Adrenal gland (tissue), 9 donors: ENCODE measurements at regions not wholly inside any gene's neighbourhood (a gene's known extent, or its start where the extent isn't known, plus 50 kb on each side); places are given as distances from the start of the nearest gene placed in this dataset.

ENCODE experiments used
- DNase-seq, 7 donors: peaks; one replicate each; pipeline ENCODE4 v3.0.0-alpha.2; 2019 to 2020
- H3K27ac ChIP-seq, 5 donors: fragments of 200-600 bp; sonication (generic) in 4 of 5; 1 replicate in 3 of 5; 2 replicates in 2 of 5; pipeline versions ENCODE4 v1.5.1 to v1.8.0; 2016 to 2020; ENCODE audit warnings: mild to moderate bottlenecking in 1 of 5
- H3K27me3 ChIP-seq: fragments of 200-600 bp; 2 replicates; pipeline ENCODE4 v1.8.0; 2021
- H3K36me3 ChIP-seq, 2 donors: fragments of 200-600 bp; replicated peaks in 1 of 2; 1 replicate in 1 of 2; 2 replicates in 1 of 2; pipeline versions ENCODE4 v1.5.1 to v1.8.0; 2018 to 2022
- H3K4me1 ChIP-seq, 2 donors: fragments of 200-600 bp; replicated peaks in 1 of 2; 1 replicate in 1 of 2; 2 replicates in 1 of 2; pipeline versions ENCODE4 v1.5.1 to v1.8.0; 2018 to 2021
- H3K4me3 ChIP-seq, 4 donors: fragments of 200-600 bp; sonication (generic) in 3 of 4; one replicate each; pipeline ENCODE4 v1.5.1; 2016 to 2018
- H3K9me3 ChIP-seq, 3 donors: fragments of 200-600 bp; sonication (generic) in 1 of 3; replicated peaks in 1 of 3; 1 replicate in 2 of 3; 2 replicates in 1 of 3; pipeline versions ENCODE4 v1.5.1 to v1.8.0; 2016 to 2021
- POLR2A ChIP-seq, 2 donors: fragments of 450-650 bp; IDR thresholded peaks; one replicate each; pipeline ENCODE4 v1.6.1; 2017; ENCODE audit warnings: antibody characterized with exemption in 2 of 2, mild to moderate bottlenecking in 2 of 2, moderate library complexity in 1 of 2
- WGBS, 4 donors: extraction: QIAGEN DNeasy Blood & Tissue Kit in 2 of 4; methylation state at CpG; one replicate each; pipeline versions ENCODE4 v1.1.5 to v1.1.7; 2013 to 2017; 5-methylcytosine and 5-hydroxymethylcytosine counted together
- intact Hi-C, 2 donors: fragments of 100-400 bp; cut with DNase I; formaldehyde crosslinking; loops; one replicate each; pipeline versions ENCODE4 v1.14.1 to v1.15.0; 2022 to 2023
- TF ChIP-seq, protein P1 (sequence below), 6 experiments: fragments of 450-650 bp in 4 of 6; fragments of 200-600 bp in 2 of 6; sonication (generic) in 1 of 6; IDR thresholded peaks; 1 replicate in 5 of 6; 2 replicates in 1 of 6; pipeline versions ENCODE4 v1.5.1 to v1.8.0; 2016 to 2021; ENCODE audit warnings: antibody characterized with exemption in 6 of 6, mild to moderate bottlenecking in 2 of 6, moderate library complexity in 1 of 6
- donor health status: healthy with polysubstance abuse.
- donor health status: Bipolar disorder and iron deficiency.
- donor health status: DM: yes; HTN: yes; CAD: no.
- donor health status: DM: no; HTN: no; CAD: no.
- donor health status: DM: no; HTN: no; CAD: no.

- Histone ChIP-seq H3K9me3 (no peaks in the 10 kb centered on the region), H3K4me1 (no peaks in the 10 kb centered on the region), H3K27ac (no peak overlapping the region), H3K4me3 (no peak overlapping the region), H3K27me3 (peaks cover 18% of the 10 kb centered on the region), H3K36me3 (no peaks in the 10 kb centered on the region)
- 69 to 76% (median 70%) methylated on average over 6 of the region's 6 CpGs for WGBS, 4 donors
- TF ChIP-seq POLR2A (IDR thresholded peaks at IDR 0.05), result no peak
- intact Hi-C loops, result no loop called here
- no peak for DNase-seq
These were observed 127.2 kb downstream of the IRX5 start for GRCh38 chr16:55057866-55058265.

GRCh38 chr16:55058576-55058975 lies 127.9 kb downstream of the IRX5 start:
- no peak for DNase-seq
- peaks cover 18% of the 10 kb centered on the region for H3K27me3 ChIP-seq

GRCh38 chr16:55059146-55059545 lies 128.5 kb downstream of the IRX5 start:
- intact Hi-C loops, result no loop called here
- H3K27me3 ChIP-seq, result peaks cover 18% of the 10 kb centered on the region
- H3K4me3 ChIP-seq, result no peak overlapping the region
- DNase-seq, result no peak
- H3K4me1 ChIP-seq, result no peaks in the 10 kb centered on the region
- WGBS, 4 donors, result 28 to 61% (median 53%) methylated on average over 2 of the region's 2 CpGs
- H3K36me3 ChIP-seq, result no peaks in the 10 kb centered on the region
- H3K27ac ChIP-seq, result no peak overlapping the region
- H3K9me3 ChIP-seq, result no peaks in the 10 kb centered on the region
- TF ChIP-seq POLR2A (IDR thresholded peaks at IDR 0.05), result no peak
- TF ChIP-seq, protein P1, sequence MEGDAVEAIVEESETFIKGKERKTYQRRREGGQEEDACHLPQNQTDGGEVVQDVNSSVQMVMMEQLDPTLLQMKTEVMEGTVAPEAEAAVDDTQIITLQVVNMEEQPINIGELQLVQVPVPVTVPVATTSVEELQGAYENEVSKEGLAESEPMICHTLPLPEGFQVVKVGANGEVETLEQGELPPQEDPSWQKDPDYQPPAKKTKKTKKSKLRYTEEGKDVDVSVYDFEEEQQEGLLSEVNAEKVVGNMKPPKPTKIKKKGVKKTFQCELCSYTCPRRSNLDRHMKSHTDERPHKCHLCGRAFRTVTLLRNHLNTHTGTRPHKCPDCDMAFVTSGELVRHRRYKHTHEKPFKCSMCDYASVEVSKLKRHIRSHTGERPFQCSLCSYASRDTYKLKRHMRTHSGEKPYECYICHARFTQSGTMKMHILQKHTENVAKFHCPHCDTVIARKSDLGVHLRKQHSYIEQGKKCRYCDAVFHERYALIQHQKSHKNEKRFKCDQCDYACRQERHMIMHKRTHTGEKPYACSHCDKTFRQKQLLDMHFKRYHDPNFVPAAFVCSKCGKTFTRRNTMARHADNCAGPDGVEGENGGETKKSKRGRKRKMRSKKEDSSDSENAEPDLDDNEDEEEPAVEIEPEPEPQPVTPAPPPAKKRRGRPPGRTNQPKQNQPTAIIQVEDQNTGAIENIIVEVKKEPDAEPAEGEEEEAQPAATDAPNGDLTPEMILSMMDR (IDR thresholded peaks at IDR 0.05), result no peak

More at GRCh38 chr16:55058576-55058975, 127.9 kb downstream of the IRX5 start:
- no peaks in the 10 kb centered on the region for H3K9me3 ChIP-seq
- H3K27ac ChIP-seq, result no peak overlapping the region
- no peak overlapping the region for H3K4me3 ChIP-seq
- TF ChIP-seq POLR2A (IDR thresholded peaks at IDR 0.05), result no peak
- TF ChIP-seq, protein P1 (IDR thresholded peaks at IDR 0.05), result no peak
- intact Hi-C loops, result no loop called here
- no peaks in the 10 kb centered on the region for H3K4me1 ChIP-seq
- WGBS, 4 donors, result 34 to 89% (median 61%) methylated on average over 3 to 4 of the region's 4 CpGs
- no peaks in the 10 kb centered on the region for H3K36me3 ChIP-seq

GRCh38 chr16:55061126-55061525 lies 130.5 kb downstream of the IRX5 start:
- H3K4me1 ChIP-seq, result no peaks in the 10 kb centered on the region
- no peak for DNase-seq
- 83 to 96% (median 83%) methylated on average over 1 of the region's 1 CpG; no CpG with 5 or more reads in 1 of the 4 donors for WGBS, 4 donors
- H3K27ac ChIP-seq, result no peak overlapping the region
- intact Hi-C loops, result no loop called here
- no peaks in the 10 kb centered on the region for H3K36me3 ChIP-seq
- peaks cover 14% of the 10 kb centered on the region for H3K27me3 ChIP-seq
- no peaks in the 10 kb centered on the region for H3K9me3 ChIP-seq
- H3K4me3 ChIP-seq, result no peak overlapping the region
- TF ChIP-seq, protein P1 (IDR thresholded peaks at IDR 0.05), result no peak
- TF ChIP-seq POLR2A (IDR thresholded peaks at IDR 0.05), result no peak

DNA sequence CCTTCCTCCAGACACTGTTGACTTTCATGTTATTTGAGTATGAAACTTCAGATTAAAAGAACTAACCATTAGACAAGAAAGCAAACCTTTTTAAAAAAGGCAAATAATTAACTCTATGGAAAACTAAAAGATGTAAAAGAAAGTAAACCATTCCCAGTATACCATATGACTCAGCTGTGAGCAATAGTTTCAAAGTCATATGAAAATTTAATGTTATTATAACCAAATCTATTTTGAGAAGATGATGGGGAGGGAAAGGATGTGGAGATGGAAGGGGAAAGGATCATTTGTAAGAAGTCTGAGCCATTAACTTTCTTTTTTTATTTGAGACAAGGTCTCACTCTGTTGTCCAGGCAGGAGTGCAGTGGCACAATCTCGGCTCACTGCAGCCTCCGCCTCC lies 131.8 kb downstream of the IRX5 start:
- Histone ChIP-seq H3K27me3 (peaks cover 3% of the 10 kb centered on the region), H3K27ac (no peak overlapping the region), H3K9me3 (no peaks in the 10 kb centered on the region), H3K4me1 (no peaks in the 10 kb centered on the region), H3K36me3 (no peaks in the 10 kb centered on the region), H3K4me3 (no peak overlapping the region)
- no peak for DNase-seq
- WGBS, 4 donors, result 80 to 93% (median 91%) methylated on average over 2 of the region's 2 CpGs
- no peak for TF ChIP-seq POLR2A (IDR thresholded peaks at IDR 0.05)
- TF ChIP-seq, protein P1 (IDR thresholded peaks at IDR 0.05), result no peak
- intact Hi-C loops, result no loop called here
